A549 (cell line): ENCODE measurements at regions not wholly inside any gene's neighbourhood (a gene's known extent, or its start where the extent isn't known, plus 50 kb on each side); places are given as distances from the start of the nearest gene placed in this dataset.

Source experiments
- ATAC-seq, 2 experiments: fragments of 200-7000 bp in 1 of 2; fragments of >200 bp in 1 of 2; cut with Nextera tagmentation in 1 of 2; cut with Tn5 transposase in 1 of 2; 3 replicates each; pipeline versions ENCODE4 v1.8.0 to v1.9.1; 2018 to 2020; ENCODE audit warnings: mild to moderate bottlenecking in 1 of 2, moderate library complexity in 1 of 2
- CTCF ChIA-PET: fragments of 300-600 bp; sonication (Branson Sonifier 250); formaldehyde crosslinking; extraction: SDS; loops from one replicate; lab custom pipeline; 2021; ENCODE audit warnings: antibody characterized with exemption, inconsistent platforms; lab: Yijun Ruan, JAX
- POLR2A ChIA-PET: fragments of 350-600 bp; formaldehyde crosslinking; extraction: SDS; loops from one replicate; lab custom pipeline; 2021; ENCODE audit warnings: antibody characterized with exemption, inconsistent platforms; lab: Yijun Ruan, JAX
- DNase-seq, 2 experiments: peaks; one replicate each; pipeline versions ENCODE4 v3.0.0 to v3.0.0-alpha.2; 2011 to 2016; ENCODE audit warnings: low read depth in 1 of 2, low spot score in 1 of 2
- FAIRE-seq: peaks from 2 replicates; lab custom pipeline; 2011; peaks lifted over from hg19 to GRCh38; lab: Jason Lieb, UNC
- H3K27ac ChIP-seq, 2 experiments: fragments of >200 bp; sonication (Bioruptor Twin); formaldehyde crosslinking; 3 replicates each; pipeline ENCODE4 v1.5.1; 2016 to 2017
- H3K4me1 ChIP-seq: fragments of >200 bp; sonication (Bioruptor Twin); formaldehyde crosslinking; 3 replicates; pipeline ENCODE4 v1.6.1; 2016
- H3K4me2 ChIP-seq: fragments of >200 bp; sonication (Bioruptor Twin); formaldehyde crosslinking; 3 replicates; pipeline ENCODE4 v1.6.1; 2016
- H3K4me3 ChIP-seq: fragments of >200 bp; sonication (Bioruptor Twin); formaldehyde crosslinking; 3 replicates; pipeline ENCODE4 v1.5.1; 2016
- H3K9me3 ChIP-seq: fragments of >200 bp; sonication (Bioruptor Twin); formaldehyde crosslinking; 3 replicates; pipeline ENCODE4 v1.6.1; 2016
- CBX2 ChIP-seq: fragments of 200-600 bp; sonication (generic); IDR thresholded peaks from 2 replicates; pipeline ENCODE4 v1.6.1; 2016; ENCODE audit warnings: low read depth, mild to moderate bottlenecking, borderline replicate concordance
- EHMT2 ChIP-seq: fragments of 200-600 bp; sonication (generic); IDR thresholded peaks from 2 replicates; pipeline ENCODE4 v1.6.1; 2016; ENCODE audit warnings: antibody characterized with exemption, low read depth, mild to moderate bottlenecking, moderate library complexity
- EP300 ChIP-seq, 2 experiments: fragments of >200 bp; sonication (Bioruptor Twin); formaldehyde crosslinking; IDR thresholded peaks; 2 replicates in 1 of 2; 3 replicates in 1 of 2; pipeline ENCODE4 v1.6.1; 2016 to 2017
- ESRRA ChIP-seq: fragments of 150-350 bp; IDR thresholded peaks from 2 replicates; pipeline ENCODE4 v1.6.1; 2014; ENCODE audit warnings: mild to moderate bottlenecking, low read length, borderline replicate concordance
- FOSL2 ChIP-seq, 2 experiments: fragments of 450-650 bp in 1 of 2; fragments of >200 bp in 1 of 2; sonication (Bioruptor Twin) in 1 of 2; formaldehyde crosslinking; IDR thresholded peaks; 2 replicates each; pipeline versions ENCODE4 v1.5.0 to v1.6.1; 2016 to 2020; ENCODE audit warnings: mild to moderate bottlenecking in 1 of 2, moderate library complexity in 1 of 2
- HDAC2 ChIP-seq: fragments of 200-600 bp; sonication (generic); IDR thresholded peaks from 2 replicates; pipeline ENCODE4 v1.6.1; 2016
- HEYL ChIP-seq: fragments of 250-450 bp; sonication (Bioruptor Pico); IDR thresholded peaks from 2 replicates; pipeline ENCODE4 v1.8.0; 2021; ENCODE audit warnings: mild to moderate bottlenecking, moderate library complexity
- HOXB13 ChIP-seq: fragments of 250-450 bp; sonication (Bioruptor Pico); IDR thresholded peaks from 2 replicates; pipeline ENCODE4 v1.5.0; 2020; ENCODE audit warnings: low read depth, mild to moderate bottlenecking, moderate library complexity
- HOXB5 ChIP-seq: fragments of 250-450 bp; sonication (Bioruptor Pico); IDR thresholded peaks from 2 replicates; pipeline ENCODE4 v1.5.0; 2020; ENCODE audit warnings: mild to moderate bottlenecking, moderate library complexity
- KDM1A ChIP-seq: fragments of 200-600 bp; sonication (generic); IDR thresholded peaks from 2 replicates; pipeline ENCODE4 v1.6.1; 2016; ENCODE audit warnings: low read depth, mild to moderate bottlenecking
- KDM5A ChIP-seq: fragments of 200-600 bp; sonication (generic); IDR thresholded peaks from 2 replicates; pipeline ENCODE4 v1.6.1; 2016; ENCODE audit warnings: antibody characterized with exemption, mild to moderate bottlenecking
- MAFK ChIP-seq: fragments of 450-650 bp; IDR thresholded peaks from 2 replicates; pipeline ENCODE4 v1.6.1; 2014; ENCODE audit not compliant: partially characterized antibody
- MYC ChIP-seq: IDR thresholded peaks from 2 replicates; pipeline ENCODE4 v1.6.1; 2012; ENCODE audit warnings: mild to moderate bottlenecking, inconsistent platforms, low read length, improper control_type of control experiment, borderline replicate concordance
- NFE2L2 ChIP-seq: fragments of 150-350 bp; conservative IDR thresholded peaks from 2 replicates; pipeline ENCODE4 v1.6.1; 2014; ENCODE audit warnings: low read length
- PHF8 ChIP-seq: fragments of 200-600 bp; sonication (generic); IDR thresholded peaks from 2 replicates; pipeline ENCODE4 v1.6.1; 2016; ENCODE audit warnings: low read depth, mild to moderate bottlenecking, antibody characterized with exemption, moderate library complexity, borderline replicate concordance
- POLR2A ChIP-seq: IDR thresholded peaks from 2 replicates; pipeline ENCODE4 v1.6.1; 2012; ENCODE audit warnings: mild to moderate bottlenecking, low read length
- RAD21 ChIP-seq, 2 experiments: fragments of >200 bp in 1 of 2; sonication (Bioruptor Twin) in 1 of 2; formaldehyde crosslinking in 1 of 2; IDR thresholded peaks in 1 of 2; conservative IDR thresholded peaks in 1 of 2; 2 replicates in 1 of 2; 3 replicates in 1 of 2; pipeline ENCODE4 v1.6.1; 2012 to 2018; ENCODE audit warnings: inconsistent platforms in 1 of 2
- RARB ChIP-seq: fragments of 250-450 bp; sonication (Bioruptor Pico); IDR thresholded peaks from 2 replicates; pipeline ENCODE4 v1.8.0; 2021; ENCODE audit warnings: mild to moderate bottlenecking, moderate library complexity
- RFX5 ChIP-seq: fragments of 450-650 bp; IDR thresholded peaks from 2 replicates; pipeline ENCODE4 v1.7.1; 2014; ENCODE audit warnings: antibody characterized with exemption, mild to moderate bottlenecking, moderate library complexity
- TFCP2L1 ChIP-seq: fragments of 250-450 bp; sonication (Bioruptor Pico); IDR thresholded peaks from 2 replicates; pipeline ENCODE4 v1.5.0; 2021; ENCODE audit warnings: mild to moderate bottlenecking
- WGBS: methylation state at CpG from one replicate; pipeline ENCODE4 v1.1.6; 2017; ENCODE audit errors: missing lambda C conversion rate; 5-methylcytosine and 5-hydroxymethylcytosine counted together
- TF ChIP-seq, protein P1 (sequence below): fragments of 150-350 bp; IDR thresholded peaks from 2 replicates; pipeline ENCODE4 v1.6.1; 2014; ENCODE audit warnings: low read depth, mild to moderate bottlenecking, low read length
- TF ChIP-seq, protein P2 (sequence below): fragments of 450-650 bp; IDR thresholded peaks from 2 replicates; pipeline ENCODE4 v1.6.1; 2014; ENCODE audit warnings: antibody characterized with exemption
- TF ChIP-seq, protein P3 (sequence below): fragments of 250-450 bp; sonication (Bioruptor Pico); IDR thresholded peaks from 2 replicates; pipeline ENCODE4 v1.5.0; 2020; ENCODE audit warnings: low read depth, mild to moderate bottlenecking, moderate library complexity
- TF ChIP-seq, protein P4 (sequence below): fragments of >200 bp; sonication (Bioruptor Twin); formaldehyde crosslinking; IDR thresholded peaks from 2 replicates; pipeline ENCODE4 v1.6.1; 2016

DNA sequence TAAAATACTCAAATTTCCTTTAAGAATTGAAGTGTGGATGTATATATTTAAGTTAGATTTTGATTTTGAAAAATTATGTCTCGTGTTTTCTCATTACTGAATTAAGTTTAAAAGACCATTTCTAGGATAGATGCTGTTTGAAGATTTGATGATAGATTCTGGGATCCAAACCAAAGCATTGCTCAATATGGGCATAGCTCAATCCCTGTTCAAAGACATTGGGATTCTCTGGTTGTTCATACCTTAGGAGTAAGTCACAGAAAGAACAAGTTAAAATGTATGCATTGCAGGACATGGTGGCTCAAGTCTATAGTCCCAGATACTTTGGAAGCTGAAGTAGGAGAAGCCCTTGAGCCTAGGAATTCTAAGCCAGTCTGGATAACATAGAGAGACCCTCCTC lies 622.3 kb downstream of the ADCYAP1 start:
- Histone ChIP-seq H3K4me3 (no peak overlapping the region), H3K4me1 (no peaks in the 10 kb centered on the region), H3K4me2 (no peak overlapping the region), H3K27ac (no peak overlapping the region), H3K9me3 (no peaks in the 10 kb centered on the region)
- 0% methylated on average over 1 of the region's 1 CpG for WGBS
- ATAC-seq (no peak), FAIRE-seq (no peak), DNase-seq (no peak)
- TF ChIP-seq HOXB13 (CRISPR knock-in tag) (no peak), RAD21 (conservative IDR thresholded peaks at IDR 0.05 in 1 of 2, IDR thresholded peaks at IDR 0.05 in 1 of 2) (no peak), TFCP2L1 (CRISPR knock-in tag) (no peak), CBX2 (no peak)
- TF ChIP-seq, all 56 proteins: peak for 0
- ChIA-PET CTCF (no interaction called here), POLR2A (no interaction called here)

DNA sequence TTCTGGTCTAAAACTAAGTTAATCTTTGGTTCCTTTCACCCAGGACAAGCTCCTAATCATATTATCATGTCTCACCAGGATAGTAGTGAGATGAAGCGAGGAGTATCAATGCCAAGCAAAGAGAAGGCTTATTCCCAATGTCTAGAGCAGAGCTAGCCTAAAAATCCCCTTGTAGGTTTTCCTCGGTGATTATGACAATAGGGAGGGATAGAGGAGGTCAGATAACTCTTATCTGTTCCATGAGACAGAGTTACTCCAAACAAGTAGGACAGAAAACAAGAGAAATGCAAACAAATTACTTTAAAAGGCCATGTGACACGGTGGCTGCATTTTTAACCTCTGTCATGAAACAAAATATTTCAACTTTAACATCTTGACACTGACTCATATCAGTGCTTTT lies 623.1 kb downstream of the ADCYAP1 start:
- Histone ChIP-seq H3K9me3 (no peaks in the 10 kb centered on the region), H3K4me2 (no peak overlapping the region), H3K27ac (no peak overlapping the region), H3K4me1 (no peaks in the 10 kb centered on the region), H3K4me3 (no peak overlapping the region)
- POLR2A ChIA-PET, result no interaction called here
- CTCF ChIA-PET, result no interaction called here
- ATAC-seq, result no peak
- TF ChIP-seq KDM5A (no peak), RFX5 (no peak)
- WGBS, result 0% methylated on average over 3 of the region's 3 CpGs
- FAIRE-seq, result no peak
- no peak for DNase-seq

DNA sequence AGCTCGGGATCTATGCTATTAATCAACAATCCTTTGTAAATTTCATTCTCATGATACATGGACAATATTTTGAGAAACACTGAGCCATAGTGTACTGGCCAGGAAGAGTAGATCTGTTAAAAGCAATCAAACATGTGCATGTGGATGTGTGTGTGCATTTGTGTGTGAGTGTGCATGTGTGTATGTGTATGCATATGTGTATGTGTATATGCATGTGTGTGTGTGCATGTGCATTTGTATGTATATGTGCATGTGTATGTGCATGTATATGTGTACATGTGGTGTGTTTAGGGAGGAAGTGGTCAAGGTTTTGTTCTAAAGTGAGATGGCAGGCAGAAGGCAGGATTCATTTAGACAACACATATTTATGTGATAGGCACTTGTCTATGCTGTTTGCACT lies 623.8 kb downstream of the ADCYAP1 start:
- CTCF ChIA-PET, result no interaction called here
- Histone ChIP-seq H3K4me2 (no peak overlapping the region), H3K4me3 (no peak overlapping the region), H3K9me3 (no peaks in the 10 kb centered on the region), H3K27ac (no peak overlapping the region), H3K4me1 (no peaks in the 10 kb centered on the region)
- ATAC-seq, result no peak
- DNase-seq, result no peak
- WGBS, result 0% methylated on average over 1 of the region's 1 CpG
- POLR2A ChIA-PET, result no interaction called here
- FAIRE-seq, result no peak
- no peak for TF ChIP-seq HEYL (CRISPR knock-in tag)
- TF ChIP-seq, protein P1, sequence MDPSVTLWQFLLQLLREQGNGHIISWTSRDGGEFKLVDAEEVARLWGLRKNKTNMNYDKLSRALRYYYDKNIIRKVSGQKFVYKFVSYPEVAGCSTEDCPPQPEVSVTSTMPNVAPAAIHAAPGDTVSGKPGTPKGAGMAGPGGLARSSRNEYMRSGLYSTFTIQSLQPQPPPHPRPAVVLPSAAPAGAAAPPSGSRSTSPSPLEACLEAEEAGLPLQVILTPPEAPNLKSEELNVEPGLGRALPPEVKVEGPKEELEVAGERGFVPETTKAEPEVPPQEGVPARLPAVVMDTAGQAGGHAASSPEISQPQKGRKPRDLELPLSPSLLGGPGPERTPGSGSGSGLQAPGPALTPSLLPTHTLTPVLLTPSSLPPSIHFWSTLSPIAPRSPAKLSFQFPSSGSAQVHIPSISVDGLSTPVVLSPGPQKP, result no peak
- TF ChIP-seq, protein P2, sequence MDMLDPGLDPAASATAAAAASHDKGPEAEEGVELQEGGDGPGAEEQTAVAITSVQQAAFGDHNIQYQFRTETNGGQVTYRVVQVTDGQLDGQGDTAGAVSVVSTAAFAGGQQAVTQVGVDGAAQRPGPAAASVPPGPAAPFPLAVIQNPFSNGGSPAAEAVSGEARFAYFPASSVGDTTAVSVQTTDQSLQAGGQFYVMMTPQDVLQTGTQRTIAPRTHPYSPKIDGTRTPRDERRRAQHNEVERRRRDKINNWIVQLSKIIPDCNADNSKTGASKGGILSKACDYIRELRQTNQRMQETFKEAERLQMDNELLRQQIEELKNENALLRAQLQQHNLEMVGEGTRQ, result no peak
- TF ChIP-seq KDM1A, result no peak
- TF ChIP-seq, protein P3, sequence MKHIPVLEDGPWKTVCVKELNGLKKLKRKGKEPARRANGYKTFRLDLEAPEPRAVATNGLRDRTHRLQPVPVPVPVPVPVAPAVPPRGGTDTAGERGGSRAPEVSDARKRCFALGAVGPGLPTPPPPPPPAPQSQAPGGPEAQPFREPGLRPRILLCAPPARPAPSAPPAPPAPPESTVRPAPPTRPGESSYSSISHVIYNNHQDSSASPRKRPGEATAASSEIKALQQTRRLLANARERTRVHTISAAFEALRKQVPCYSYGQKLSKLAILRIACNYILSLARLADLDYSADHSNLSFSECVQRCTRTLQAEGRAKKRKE (CRISPR knock-in tag), result no peak
- no peak for TF ChIP-seq MAFK
- TF ChIP-seq RARB, result no peak
- no peak for TF ChIP-seq POLR2A
- no peak for TF ChIP-seq NFE2L2
- TF ChIP-seq EHMT2, result no peak
- TF ChIP-seq HDAC2, result no peak
- no peak for TF ChIP-seq PHF8
- TF ChIP-seq MYC, result no peak
- no peak for TF ChIP-seq ESRRA
- no peak for TF ChIP-seq CBX2
- TF ChIP-seq, all 56 proteins: peak for 0

DNA sequence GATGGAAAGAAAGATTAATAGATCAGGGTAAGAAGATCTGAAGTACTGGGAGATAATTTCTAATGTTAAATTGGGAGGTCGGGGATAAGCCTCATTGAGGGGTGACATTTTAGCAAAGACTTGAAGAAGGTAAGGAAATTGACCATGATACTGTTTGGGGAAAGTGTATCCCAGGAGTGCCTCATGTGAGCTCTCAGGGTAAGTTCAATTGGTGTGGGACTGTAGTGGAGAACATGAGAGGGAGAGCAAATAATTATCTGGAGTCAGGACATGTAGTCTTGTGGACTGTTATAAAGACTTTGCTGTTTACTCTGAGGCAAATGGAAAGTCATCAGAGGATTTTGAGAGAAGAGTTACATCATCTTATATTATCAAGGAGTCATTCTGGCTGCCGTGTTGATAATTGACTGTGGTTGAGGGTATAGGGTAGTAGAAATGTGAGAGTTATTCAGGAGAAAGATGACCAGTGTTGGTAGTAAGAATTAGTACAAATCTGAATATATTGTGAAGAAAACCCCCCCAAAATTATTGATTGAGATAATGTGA lies 624.4 kb downstream of the ADCYAP1 start:
- WGBS, result 0% methylated on average over 2 of the region's 2 CpGs
- FAIRE-seq, result no peak
- TF ChIP-seq HDAC2, result no peak
- no peak for TF ChIP-seq EP300 (IDR thresholded peaks at IDR 0.05)
- no peak for TF ChIP-seq HOXB5 (CRISPR knock-in tag)
- TF ChIP-seq, protein P4, sequence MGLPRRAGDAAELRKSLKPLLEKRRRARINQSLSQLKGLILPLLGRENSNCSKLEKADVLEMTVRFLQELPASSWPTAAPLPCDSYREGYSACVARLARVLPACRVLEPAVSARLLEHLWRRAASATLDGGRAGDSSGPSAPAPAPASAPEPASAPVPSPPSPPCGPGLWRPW, result no peak
- TF ChIP-seq FOSL2 (IDR thresholded peaks at IDR 0.05), result no peak
- TF ChIP-seq FOSL2 (CRISPR knock-in tag; IDR thresholded peaks at IDR 0.05), result no peak
- TF ChIP-seq, protein P1, result no peak

More for the DNA sequence above, 624.4 kb downstream of the ADCYAP1 start:
- Histone ChIP-seq H3K4me1 (no peaks in the 10 kb centered on the region), H3K9me3 (no peaks in the 10 kb centered on the region), H3K27ac (no peak overlapping the region), H3K4me3 (no peak overlapping the region), H3K4me2 (no peak overlapping the region)
- CTCF ChIA-PET, result no interaction called here
- no peak for ATAC-seq
- POLR2A ChIA-PET, result no interaction called here
- DNase-seq, result no peak
